Left cardiac atrium (tissue), 4 donors: ENCODE measurements at regions not wholly inside any gene's neighbourhood (a gene's known extent, or its start where the extent isn't known, plus 50 kb on each side); places are given as distances from the start of the nearest gene placed in this dataset.
"Not testable (repeated sequence)": the region's sequence is repeated elsewhere in the genome, so short reads cannot be mapped to it uniquely, and the experiment has no call there.

Experiments used
- ATAC-seq, 2 donors: fragments of 200-7000 bp; cut with Tn5 transposase; one replicate each; pipeline ENCODE4 v1.9.1; 2020; ENCODE audit warnings: mild to moderate bottlenecking in 2 of 2, moderate library complexity in 2 of 2
- DNase-seq: peaks from one replicate; pipeline ENCODE4 v3.0.0-alpha.2; 2020
- intact Hi-C, 2 donors: fragments of 100-400 bp; cut with DNase I; formaldehyde crosslinking; loops; one replicate each; pipeline versions ENCODE4 v1.14.1 to v1.15.1; 2022 to 2023
- donor health status: DM: no; HTN: yes; CAD: no.
- donor health status: DM: no; HTN: yes; CAD: no; lungs with severe emphysema.
- donor health status: DM: yes; HTN: yes; CAD: no.
- donor health status: Dilated cardiomyopathy.

- ATAC-seq (no peak), DNase-seq (no peak)
- intact Hi-C loops, result no loop called here
Measured at GRCh38 chr6:49300443-49300842, 162.6 kb downstream of the MMUT start.

DNA sequence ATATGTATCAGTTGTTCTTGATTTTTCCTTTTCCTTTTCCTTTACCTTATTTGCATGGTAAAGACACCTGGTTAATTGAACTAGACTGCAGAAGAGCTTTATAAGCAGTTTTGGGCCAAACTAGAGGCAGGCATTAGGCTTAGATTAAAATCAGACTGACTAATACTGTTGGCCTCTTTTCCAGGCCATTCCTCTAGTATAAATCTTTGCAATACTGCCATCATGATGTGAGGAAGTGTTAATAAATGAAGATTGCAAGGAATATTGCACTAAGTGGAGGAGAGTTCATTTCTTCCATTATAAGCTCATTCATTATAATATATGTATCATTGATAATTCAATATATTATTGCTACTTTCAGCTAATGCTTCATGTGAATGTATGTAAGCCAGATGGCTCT is 163.8 kb downstream of the MMUT start:
- DNase-seq (no peak), ATAC-seq (no peak)
- intact Hi-C loops, result no loop called here

DNA sequence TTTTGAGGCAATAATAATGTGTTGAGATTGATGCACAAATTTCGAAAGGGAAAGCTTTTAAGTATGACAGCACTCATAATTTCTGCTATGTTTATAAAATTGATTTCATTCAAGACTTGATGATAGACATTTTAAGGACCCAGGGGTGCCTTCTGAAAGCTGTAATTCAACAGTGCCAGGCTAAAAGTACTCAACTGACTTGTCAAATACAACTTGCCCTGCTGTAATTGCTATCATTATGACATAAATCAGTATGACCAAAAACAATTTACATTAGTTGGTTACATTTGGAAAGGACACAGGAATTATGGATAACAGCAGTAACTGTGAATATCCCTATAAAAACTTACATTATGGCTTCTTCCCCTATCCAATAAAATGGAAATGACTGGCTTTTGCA is 178.9 kb downstream of the MMUT start:
- DNase-seq (no peak), ATAC-seq (no peak)
- intact Hi-C loops, result no loop called here

- DNase-seq, ATAC-seq, intact Hi-C loops: not testable (repeated sequence)
Measured at GRCh38 chr6:49274809-49275769, 188.0 kb downstream of the MMUT start.

DNA sequence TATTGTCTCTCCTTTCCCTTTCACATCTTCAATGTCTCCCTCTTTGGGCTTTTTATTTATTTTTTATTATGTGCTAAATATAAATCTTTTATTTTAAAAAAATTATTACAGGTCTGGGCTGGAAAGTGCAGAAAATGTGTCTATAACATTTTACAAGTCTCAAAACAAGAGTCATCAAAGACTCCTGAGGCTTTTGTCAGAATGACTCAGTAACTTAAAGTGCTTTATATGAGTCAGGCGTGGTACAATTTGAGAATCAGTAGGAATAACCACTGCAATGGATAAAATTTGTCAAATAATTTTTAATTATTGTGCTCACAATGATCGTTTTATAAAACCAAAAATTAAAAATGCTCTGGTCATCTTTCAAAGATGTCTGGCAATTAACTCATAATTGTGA is 193.9 kb downstream of the MMUT start:
- DNase-seq (no peak), ATAC-seq (no peak)
- intact Hi-C loops, result no loop called here

DNA sequence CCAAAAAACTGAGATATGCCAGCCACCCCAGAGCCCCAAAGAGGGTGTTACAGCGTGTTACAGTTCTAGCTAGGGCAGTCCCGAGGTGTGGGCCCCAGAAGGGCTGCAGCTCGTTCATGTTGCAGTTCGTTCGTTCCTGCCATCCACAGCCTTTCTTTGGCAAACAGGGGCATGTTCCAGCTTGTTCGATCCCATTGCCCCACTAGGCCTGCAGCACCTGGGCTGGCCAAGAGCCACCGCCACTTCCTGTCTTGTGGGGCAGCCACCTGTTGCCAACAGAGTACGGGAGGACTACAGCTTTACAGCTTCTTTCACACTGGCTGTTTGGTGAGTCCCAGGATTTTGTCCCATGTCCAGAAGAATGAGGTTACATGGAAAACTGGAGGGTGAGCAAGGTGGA is 198.1 kb downstream of the MMUT start:
- DNase-seq, result no peak
- ATAC-seq, result no peak
- intact Hi-C loops, result no loop called here

DNA sequence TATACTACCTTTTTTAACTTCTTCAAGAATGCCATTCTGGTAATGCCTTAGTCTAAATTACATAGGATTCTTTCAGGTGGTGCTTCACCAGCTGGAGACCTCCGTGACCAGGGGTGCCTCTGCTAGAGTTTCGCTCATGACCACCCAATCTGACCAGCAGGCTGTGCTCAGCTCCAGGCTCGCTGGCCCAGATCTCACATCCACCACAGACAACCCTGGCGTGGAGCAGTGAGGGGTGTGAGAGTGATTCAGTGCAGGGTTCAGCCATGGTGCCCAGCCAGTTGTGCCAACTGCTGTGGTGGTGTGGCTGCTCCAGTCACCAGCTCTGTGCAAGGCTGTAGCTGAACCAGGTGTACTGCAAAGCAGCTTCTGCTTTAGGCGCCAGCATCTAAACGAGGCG is 198.6 kb downstream of the MMUT start:
- intact Hi-C loops, result no loop called here
- no peak for ATAC-seq
- DNase-seq, result no peak

DNA sequence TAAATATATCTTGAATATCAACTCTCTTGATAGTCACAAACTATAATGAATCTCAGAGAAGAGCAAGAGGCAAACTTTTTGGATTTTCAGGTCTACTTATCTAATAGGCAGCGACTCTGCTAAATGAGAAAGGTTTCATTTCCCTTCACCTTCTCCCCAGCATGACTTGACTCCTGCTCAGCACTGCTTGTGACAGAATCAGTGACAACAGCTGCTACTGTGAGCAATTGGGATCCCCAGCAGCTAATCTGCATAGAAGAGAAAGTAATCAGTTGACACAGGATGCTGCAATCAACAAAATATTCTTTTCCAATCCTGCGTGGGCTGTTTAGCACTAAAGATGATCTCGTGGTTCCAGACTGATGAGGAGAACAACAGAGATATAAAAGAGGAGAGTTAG is 205.5 kb downstream of the MMUT start:
- ATAC-seq (no peak), DNase-seq (no peak)
- intact Hi-C loops, result no loop called here

DNA sequence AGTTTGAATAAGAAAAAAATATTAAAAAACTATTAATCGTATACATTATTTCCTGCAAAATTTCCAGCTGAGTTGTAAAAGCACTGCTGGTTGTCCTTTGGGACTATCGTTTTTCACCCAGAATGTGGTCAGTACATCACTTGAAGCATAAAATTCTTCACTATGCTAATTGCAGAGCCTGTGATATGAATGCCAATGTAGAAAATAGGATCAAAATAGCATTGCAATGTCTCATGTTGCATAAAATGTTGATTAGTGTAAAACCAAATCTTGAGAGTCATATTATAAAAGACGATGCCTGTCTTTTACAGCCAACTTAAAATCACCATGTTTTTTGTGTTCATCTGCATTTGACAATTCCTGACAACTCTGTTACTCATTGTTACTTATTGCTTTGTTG is 207.7 kb downstream of the MMUT start:
- ATAC-seq (no peak), DNase-seq (no peak)
- intact Hi-C loops, result no loop called here

GRCh38 chr6:49252901-49253300 is 210.2 kb downstream of the MMUT start:
- intact Hi-C loops, result no loop called here
- ATAC-seq (no peak), DNase-seq (no peak)

GRCh38 chr6:49233483-49233882 is 229.6 kb downstream of the MMUT start:
- DNase-seq, result no peak
- no peak for ATAC-seq
- intact Hi-C loops, result no loop called here

DNA sequence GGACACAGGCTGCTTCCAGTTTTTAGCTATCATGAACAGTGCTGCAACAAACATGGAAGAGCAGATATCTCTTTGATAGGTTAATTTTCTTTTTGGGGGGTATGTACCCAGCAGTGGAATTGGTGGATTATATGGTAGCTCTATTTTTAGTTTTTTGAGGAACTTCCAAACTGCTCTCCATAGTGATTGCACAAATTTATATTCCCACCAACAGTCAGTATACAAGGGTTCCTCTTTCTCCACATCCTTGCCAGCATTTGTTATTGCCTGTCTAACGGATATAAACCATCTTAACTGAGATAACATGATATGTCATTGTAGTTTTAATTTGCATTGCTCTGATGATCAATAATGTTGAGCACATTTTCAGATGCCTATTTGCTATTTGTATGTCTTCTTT is 237.6 kb downstream of the MMUT start:
- intact Hi-C loops, result no loop called here
- no peak for DNase-seq
- no peak for ATAC-seq

GRCh38 chr6:49220293-49220692 is 242.8 kb downstream of the MMUT start:
- ATAC-seq, result no peak

DNA sequence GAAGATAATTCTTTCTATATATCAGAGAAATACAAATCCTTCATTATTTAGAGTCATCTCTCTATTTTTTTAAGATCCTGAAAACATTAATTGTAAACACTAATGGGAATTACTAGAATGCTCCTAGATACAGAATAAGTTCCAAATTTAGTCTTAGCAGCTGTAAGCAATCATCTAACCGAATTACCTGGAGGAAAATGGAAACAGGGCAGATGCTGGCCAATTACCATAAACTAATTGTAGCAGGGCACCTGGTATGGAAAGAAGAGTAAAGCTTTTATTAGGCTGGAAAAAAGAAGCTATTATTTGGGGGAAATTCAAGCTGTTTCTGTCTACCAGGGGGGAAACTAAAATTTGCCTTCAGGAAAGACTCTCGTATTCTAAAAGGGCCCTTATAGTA is 257.5 kb downstream of the MMUT start:
- intact Hi-C loops, result no loop called here
- DNase-seq (no peak), ATAC-seq (no peak)

More at GRCh38 chr6:49220293-49220692, 242.8 kb downstream of the MMUT start:
- intact Hi-C loops, result no loop called here
- no peak for DNase-seq

DNA sequence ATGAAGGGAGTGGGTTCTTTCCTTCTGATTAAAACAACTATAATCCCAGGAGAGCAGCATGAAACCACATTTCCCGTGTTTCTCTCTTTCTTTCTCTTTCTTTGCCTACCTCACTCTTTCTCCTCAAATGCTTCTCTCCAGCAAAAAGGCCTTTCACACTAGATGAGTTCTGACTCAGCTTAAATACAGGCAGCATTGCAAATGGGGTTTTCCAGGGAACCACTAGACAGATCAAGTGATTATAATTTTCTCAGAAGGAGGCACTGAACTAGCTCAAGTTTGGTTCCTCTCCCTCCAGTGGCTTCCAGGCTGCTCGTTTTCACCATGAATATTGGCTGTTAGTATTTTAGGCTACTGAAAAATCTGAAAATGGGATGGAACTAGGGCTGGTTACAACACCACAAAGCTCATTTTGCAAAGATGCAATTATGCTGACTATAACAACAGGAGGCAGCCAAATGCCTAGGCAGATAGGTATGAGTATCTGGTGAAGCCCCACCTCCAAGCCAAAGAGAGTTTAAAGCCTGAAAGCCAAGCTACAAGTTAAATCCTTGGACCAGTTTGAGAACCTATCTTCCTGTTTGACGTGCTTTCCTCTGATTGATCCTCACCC is 260.0 kb downstream of the MMUT start:
- DNase-seq (no peak), ATAC-seq (no peak)
- intact Hi-C loops, result no loop called here

DNA sequence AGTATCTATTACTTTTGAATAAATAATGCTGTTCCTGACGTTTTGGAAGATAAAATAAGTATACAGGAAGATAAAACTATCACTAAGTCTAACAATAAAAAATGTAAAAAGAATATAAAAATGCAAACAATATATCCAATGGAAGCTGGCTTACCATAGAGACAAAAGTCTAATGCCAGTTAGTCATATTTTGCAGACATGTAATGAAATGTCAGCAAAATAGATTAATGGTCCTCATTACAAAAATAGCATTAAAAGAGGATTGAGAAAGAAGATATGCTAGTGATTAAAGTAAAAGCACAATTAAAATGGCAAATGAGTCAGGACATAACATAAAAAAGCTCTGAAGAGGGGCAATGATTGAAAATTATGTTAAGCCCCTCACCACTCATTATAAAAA is 265.0 kb downstream of the MMUT start:
- intact Hi-C loops, result no loop called here
- DNase-seq (no peak), ATAC-seq (no peak)

- DNase-seq, intact Hi-C loops, ATAC-seq: not testable (repeated sequence)
Measured at GRCh38 chr6:49162379-49162778, 300.7 kb downstream of the MMUT start.

GRCh38 chr6:49155316-49155715 is 307.7 kb downstream of the MMUT start:
- ATAC-seq, result no peak
- intact Hi-C loops, result no loop called here

GRCh38 chr6:49151957-49152356 is 311.1 kb downstream of the MMUT start:
- intact Hi-C loops, result no loop called here
- ATAC-seq (no peak), DNase-seq (no peak)

More at GRCh38 chr6:49155316-49155715, 307.7 kb downstream of the MMUT start:
- DNase-seq, result no peak

DNA sequence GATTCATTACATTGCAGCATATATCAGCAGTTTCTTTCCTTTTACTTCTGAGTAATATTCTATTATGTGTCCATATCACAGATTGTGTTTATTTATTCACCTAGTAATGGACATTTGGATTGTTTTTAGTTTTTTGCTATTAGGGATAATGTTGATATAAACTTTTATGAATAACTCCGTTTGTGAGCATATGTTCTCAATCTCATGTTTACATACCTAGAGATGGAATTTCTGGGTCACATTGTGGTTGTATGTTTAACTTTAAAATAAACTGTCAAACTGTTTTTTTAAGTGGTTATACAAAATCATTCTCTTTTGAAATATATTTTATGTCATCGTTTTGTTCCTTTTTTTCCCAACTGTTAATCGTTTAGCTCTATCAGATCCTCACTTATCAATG is 311.6 kb downstream of the MMUT start:
- ATAC-seq (no peak), DNase-seq (no peak)
- intact Hi-C loops, result no loop called here

DNA sequence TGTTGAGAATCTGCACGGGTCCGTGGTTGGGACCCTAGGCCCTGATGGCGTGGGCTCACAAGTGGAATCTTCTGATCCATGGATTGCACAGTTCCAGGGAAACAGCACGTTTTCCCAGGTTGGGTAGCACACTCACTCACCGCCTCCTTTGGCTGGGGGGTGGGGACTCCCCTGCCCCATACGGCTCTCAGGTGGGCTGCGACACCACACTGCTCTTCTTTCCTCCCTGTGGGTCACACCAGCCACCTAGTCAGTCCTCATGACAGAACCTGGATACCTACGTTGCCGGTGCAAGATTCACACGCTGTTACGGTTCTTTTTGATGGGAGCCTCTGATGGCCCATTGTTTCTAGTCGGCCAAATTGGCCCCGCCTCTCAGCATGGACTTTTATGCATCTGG is 312.0 kb downstream of the MMUT start:
- DNase-seq, result no peak
- no peak for ATAC-seq
- intact Hi-C loops, result no loop called here
